ENCODE measurements at regions not wholly inside any gene's neighbourhood (a gene's known extent, or its start where the extent isn't known, plus 50 kb on each side); places are given as distances from the start of the nearest gene placed in this dataset.

DNA sequence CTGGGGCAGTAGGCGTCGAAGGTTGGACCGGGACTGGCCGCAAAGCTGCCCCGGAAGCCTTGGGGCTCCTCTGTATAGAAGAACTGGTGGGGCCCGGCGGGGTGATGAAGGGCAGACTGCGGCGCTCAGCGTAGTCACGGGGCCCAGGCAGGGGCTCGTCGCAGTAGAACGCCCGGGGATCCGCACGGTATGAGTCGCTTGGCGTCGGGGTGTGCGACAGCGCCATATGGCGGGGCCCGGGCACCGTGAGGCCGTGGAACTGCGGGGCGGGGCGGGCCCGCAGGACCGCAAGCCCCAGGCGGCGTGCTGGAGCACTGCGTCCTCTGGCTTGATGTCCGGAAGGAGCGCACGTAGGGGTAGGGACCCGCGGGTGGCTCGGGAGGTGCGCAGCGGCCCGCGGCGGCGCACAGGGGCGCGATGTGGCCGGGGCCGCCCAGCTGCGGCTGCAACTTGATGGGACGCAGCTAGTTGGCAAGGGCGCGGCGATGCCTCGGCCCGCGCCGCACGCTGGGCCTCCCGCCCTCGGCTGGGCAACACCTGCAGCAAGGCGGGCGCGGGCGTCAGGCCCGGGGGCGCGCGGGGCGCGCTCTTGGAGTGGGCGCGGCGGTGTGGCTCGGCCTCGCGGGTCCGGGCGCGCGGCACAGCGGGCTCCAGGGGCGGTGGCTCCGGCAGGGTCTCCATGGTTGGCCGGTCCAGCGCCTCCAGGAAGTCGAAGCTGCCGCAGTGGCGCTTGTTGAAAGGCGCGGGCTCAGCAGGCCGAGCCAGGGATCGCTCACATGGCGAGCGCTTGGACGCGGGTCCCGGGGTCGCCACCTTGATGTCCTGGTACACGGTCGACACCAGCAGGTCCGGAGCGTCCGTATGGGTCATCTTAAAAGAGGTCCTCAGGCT, 251.4 kb downstream of the ANKRD30B start:
- H3K4me3 ChIP-seq (replicated peaks in 1 of 3; ENCODE audit: insufficient read depth in 1 of 3, low read depth in 2 of 3, low read length in 3 of 3) = no peak overlapping the region
- no peaks in the 10 kb centered on the region for H3K36me3 ChIP-seq (replicated peaks in 1 of 2; ENCODE audit: control insufficient read depth in 1 of 2, insufficient read depth in 2 of 2, low read length in 2 of 2)
- H3K9ac ChIP-seq (ENCODE audit: insufficient read depth, low read depth, low read length) = no peak overlapping the region
- no peak for DNase-seq (ENCODE audit: low spot score)
- H2AFZ ChIP-seq (ENCODE audit: low read length) = no peak overlapping the region
- ATAC-seq = no peak
- no peak overlapping the region for H3K27ac ChIP-seq (ENCODE audit: extremely low read length, insufficient read depth, low read length)
- BruUV-seq (replicated peaks) = no TSS peak
- ChIA-PET CTCF (ENCODE audit: low intra/inter-chr PET ratio, low total read pairs) (no interaction called here), POLR2A (no interaction called here)
- H3K4me2 ChIP-seq (ENCODE audit: low read depth, low read length) = no peak overlapping the region
- peaks cover 14% of the 10 kb centered on the region; the same call in 1 of the 2 replicates for H3K9me3 ChIP-seq (ENCODE audit: low read length)
- WGBS (ENCODE audit: low lambda C conversion rate) = 88% methylated on average over 51 of the region's 105 CpGs
- intact Hi-C loops (cut with micrococcal nuclease; ENCODE audit: unreplicated experiment) (no loop called here), in situ Hi-C loops (cut with HindIII; ENCODE audit: extremely low pct_ligation_motif_present, low pct_unique_long_range_greater_than_20kb) (no loop called here)
- H3K79me2 ChIP-seq (ENCODE audit: insufficient read depth, low read length) = no peaks in the 10 kb centered on the region
- no peaks in the 10 kb centered on the region for H4K20me1 ChIP-seq (ENCODE audit: insufficient read depth, low read length)
- H3K27me3 ChIP-seq (ENCODE audit: control insufficient read depth in 1 of 2, insufficient read depth in 2 of 2, low read length in 2 of 2) = no peaks in the 10 kb centered on the region
- FAIRE-seq = no peak
- H3K4me1 ChIP-seq (ENCODE audit: insufficient read depth, low read length) = no peaks in the 10 kb centered on the region
- TF ChIP-seq ZNF124 (CRISPR knock-in tag; IDR thresholded peaks at IDR 0.05) (no peak), SNRNP70 (IDR thresholded peaks at IDR 0.05; ENCODE audit: low read depth, low read length) (no peak), FUBP1 (CRISPR knock-in tag; IDR thresholded peaks at IDR 0.05; ENCODE audit: borderline replicate concordance) (no peak), ZBTB8A (CRISPR knock-in tag; IDR thresholded peaks at IDR 0.05; ENCODE audit: borderline replicate concordance, low read depth) (no peak), ZNF451 (CRISPR knock-in tag; IDR thresholded peaks at IDR 0.05) (no peak), NFIB (CRISPR knock-in tag; IDR thresholded peaks at IDR 0.05; ENCODE audit: borderline replicate concordance) (no peak), GLMP (CRISPR knock-in tag; IDR thresholded peaks at IDR 0.05; ENCODE audit: borderline replicate concordance) (no peak), SP4 (CRISPR knock-in tag; IDR thresholded peaks at IDR 0.05) (no peak), GATA4 (IDR thresholded peaks at IDR 0.05; ENCODE audit: borderline replicate concordance, low read depth) (no peak), JDP2 (CRISPR knock-in tag; IDR thresholded peaks at IDR 0.05; ENCODE audit: borderline replicate concordance) (no peak), ZNF12 (CRISPR knock-in tag; IDR thresholded peaks at IDR 0.05) (no peak)
